ENCODE measurements at regions not wholly inside any gene's neighbourhood (a gene's known extent, or its start where the extent isn't known, plus 50 kb on each side); places are given as distances from the start of the nearest gene placed in this dataset.

DNA sequence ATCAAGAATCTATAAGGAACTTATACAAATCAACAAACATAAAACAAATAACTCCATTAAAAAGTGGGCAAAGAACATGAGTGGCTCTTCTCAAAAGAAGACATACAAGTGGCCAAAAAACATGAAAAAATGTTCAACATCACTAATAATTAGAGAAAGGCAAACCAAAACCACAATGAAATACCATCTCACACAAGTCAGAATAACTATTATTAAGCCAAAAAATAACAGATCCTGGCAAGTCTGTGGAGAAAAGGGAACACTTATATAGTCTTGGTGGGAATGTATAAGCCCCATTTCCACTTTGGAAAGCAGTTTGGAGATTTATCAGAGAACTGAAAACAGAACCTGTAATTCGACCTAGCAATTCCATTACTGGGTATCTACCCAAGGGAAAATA is 921.0 kb downstream of the KCNA4 start:
- intact Hi-C loops (cut with DNase I) = no loop called here
- WGBS, 2 donors = 87 to 96% methylated on average over 1 of the region's 1 CpG
- Histone ChIP-seq H3K27ac (no peak overlapping the region), H3K4me1 (peaks cover 10 to 13% of the 10 kb centered on the region in 2 donors), H3K9me3 (no peaks in the 10 kb centered on the region), H3K27me3 (no peaks in the 10 kb centered on the region), H3K36me3 (no peaks in the 10 kb centered on the region), H3K4me3 (replicated peaks in 1 of 3) (no peak overlapping the region)
- DNase-seq = no peak
- TF ChIP-seq POLR2A (IDR thresholded peaks at IDR 0.05) = no peak
- TF ChIP-seq, protein P1, sequence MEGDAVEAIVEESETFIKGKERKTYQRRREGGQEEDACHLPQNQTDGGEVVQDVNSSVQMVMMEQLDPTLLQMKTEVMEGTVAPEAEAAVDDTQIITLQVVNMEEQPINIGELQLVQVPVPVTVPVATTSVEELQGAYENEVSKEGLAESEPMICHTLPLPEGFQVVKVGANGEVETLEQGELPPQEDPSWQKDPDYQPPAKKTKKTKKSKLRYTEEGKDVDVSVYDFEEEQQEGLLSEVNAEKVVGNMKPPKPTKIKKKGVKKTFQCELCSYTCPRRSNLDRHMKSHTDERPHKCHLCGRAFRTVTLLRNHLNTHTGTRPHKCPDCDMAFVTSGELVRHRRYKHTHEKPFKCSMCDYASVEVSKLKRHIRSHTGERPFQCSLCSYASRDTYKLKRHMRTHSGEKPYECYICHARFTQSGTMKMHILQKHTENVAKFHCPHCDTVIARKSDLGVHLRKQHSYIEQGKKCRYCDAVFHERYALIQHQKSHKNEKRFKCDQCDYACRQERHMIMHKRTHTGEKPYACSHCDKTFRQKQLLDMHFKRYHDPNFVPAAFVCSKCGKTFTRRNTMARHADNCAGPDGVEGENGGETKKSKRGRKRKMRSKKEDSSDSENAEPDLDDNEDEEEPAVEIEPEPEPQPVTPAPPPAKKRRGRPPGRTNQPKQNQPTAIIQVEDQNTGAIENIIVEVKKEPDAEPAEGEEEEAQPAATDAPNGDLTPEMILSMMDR (IDR thresholded peaks at IDR 0.05) = no peak

DNA sequence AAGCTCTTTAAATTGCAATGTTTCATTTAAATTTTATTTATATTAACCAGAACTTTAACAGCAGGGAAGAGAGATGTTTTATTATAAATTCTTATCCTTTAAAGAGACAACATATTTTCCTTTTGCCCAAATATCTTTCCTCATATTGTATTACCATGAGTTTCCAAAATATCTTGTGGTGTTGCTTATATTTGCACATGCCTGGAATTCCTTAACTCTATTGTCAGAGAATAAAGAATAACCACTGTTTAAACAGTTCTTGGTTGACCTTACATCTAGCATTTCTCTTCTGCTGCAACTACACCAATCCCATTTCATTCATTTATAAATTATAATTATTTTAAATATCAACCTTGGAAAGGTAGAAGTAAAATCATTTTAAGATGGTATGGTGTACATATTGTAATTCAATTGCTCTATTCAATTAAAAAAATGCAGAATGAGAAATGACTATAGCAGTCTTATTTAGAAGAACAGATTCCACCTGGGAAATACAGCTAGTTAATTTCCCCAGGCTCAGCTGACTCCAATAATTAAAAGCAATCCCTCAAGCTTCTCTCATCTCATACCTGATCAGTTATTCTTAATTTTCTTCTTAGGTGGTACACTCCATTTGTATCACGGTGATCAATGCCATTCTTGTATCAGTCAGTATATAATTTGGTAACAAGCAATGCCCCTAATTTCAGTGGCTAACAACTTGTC is 923.3 kb downstream of the KCNA4 start:
- Histone ChIP-seq H3K4me1 (peaks cover 10 to 13% of the 10 kb centered on the region in 2 donors), H3K27ac (peak overlapping the region in 1 of 3 donors; percentile 69), H3K4me3 (replicated peaks in 1 of 3) (no peak overlapping the region), H3K36me3 (no peaks in the 10 kb centered on the region), H3K27me3 (no peaks in the 10 kb centered on the region), H3K9me3 (no peaks in the 10 kb centered on the region)
- DNase-seq = no peak
- intact Hi-C loops (cut with DNase I) = no loop called here
- TF ChIP-seq POLR2A (IDR thresholded peaks at IDR 0.05) = no peak
- TF ChIP-seq, protein P1 (IDR thresholded peaks at IDR 0.05) = no peak
- 88 to 93% methylated on average over 1 of the region's 1 CpG for WGBS, 2 donors

GRCh38 chr11:29087200-29087812 is 929.5 kb downstream of the KCNA4 start:
- no peak for TF ChIP-seq POLR2A (IDR thresholded peaks at IDR 0.05)
- TF ChIP-seq, protein P1 (IDR thresholded peaks at IDR 0.05) = no peak
- Histone ChIP-seq H3K4me1 (no peaks in the 10 kb centered on the region), H3K36me3 (no peaks in the 10 kb centered on the region), H3K4me3 (replicated peaks in 1 of 3) (no peak overlapping the region), H3K27ac (no peak overlapping the region), H3K9me3 (no peaks in the 10 kb centered on the region), H3K27me3 (no peaks in the 10 kb centered on the region)
- intact Hi-C loops (cut with DNase I) = no loop called here
- DNase-seq = no peak
- 5 to 10% methylated on average over 1 of the region's 1 CpG for WGBS, 2 donors

DNA sequence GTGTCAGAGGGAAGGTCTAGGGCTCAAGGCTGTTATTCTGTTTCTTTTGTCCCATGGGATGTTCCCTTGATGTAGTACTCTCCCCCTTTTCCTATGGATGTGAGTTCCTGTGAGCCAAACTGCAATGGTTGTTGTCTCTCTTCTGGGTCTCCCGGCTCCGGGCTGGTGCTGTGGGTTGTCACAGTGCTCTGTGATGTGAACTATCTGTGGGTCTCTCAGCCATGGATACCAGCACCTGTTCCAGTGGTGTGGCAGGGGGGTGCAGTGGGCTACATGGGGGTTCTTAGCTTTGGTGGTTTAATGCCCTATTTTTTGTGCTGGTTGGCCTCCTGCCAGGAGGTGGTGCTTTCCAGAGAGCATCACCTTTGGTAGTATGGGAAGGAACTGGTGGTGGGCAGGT is 941.1 kb downstream of the KCNA4 start:
- no peak for TF ChIP-seq POLR2A (IDR thresholded peaks at IDR 0.05)
- TF ChIP-seq, protein P1 (IDR thresholded peaks at IDR 0.05) = no peak
- Histone ChIP-seq H3K9me3 (no peaks in the 10 kb centered on the region), H3K27ac (no peak overlapping the region), H3K4me3 (replicated peaks in 1 of 3) (no peak overlapping the region), H3K27me3 (no peaks in the 10 kb centered on the region), H3K36me3 (no peaks in the 10 kb centered on the region), H3K4me1 (no peaks in the 10 kb centered on the region)
- no peak for DNase-seq
- WGBS, 2 donors = 96 to 100% methylated on average over 2 of the region's 2 CpGs
- intact Hi-C loops (cut with DNase I) = no loop called here

- H3K4me1 ChIP-seq = no peaks in the 10 kb centered on the region
- TF ChIP-seq POLR2A (IDR thresholded peaks at IDR 0.05) = no peak
- TF ChIP-seq, protein P1 (IDR thresholded peaks at IDR 0.05) = no peak
- H3K27me3 ChIP-seq = no peaks in the 10 kb centered on the region
- intact Hi-C loops (cut with DNase I) = no loop called here
- no peaks in the 10 kb centered on the region for H3K9me3 ChIP-seq
- no peaks in the 10 kb centered on the region for H3K36me3 ChIP-seq
- H3K27ac ChIP-seq = no peak overlapping the region
- DNase-seq = no peak
- no peak overlapping the region for H3K4me3 ChIP-seq (replicated peaks in 1 of 3)
- WGBS, 2 donors = 87 to 88% methylated on average over 3 of the region's 3 CpGs
Observed at GRCh38 chr11:29063630-29064361, 953.0 kb downstream of the KCNA4 start.

All from thyroid gland (tissue), 4 donors.